GM18502 (cell line): ENCODE measurements at regions not wholly inside any gene's neighbourhood (a gene's known extent, or its start where the extent isn't known, plus 50 kb on each side); places are given as distances from the start of the nearest gene placed in this dataset.
A peak's percentile ranks its signal among the peaks of the same experiment; 100 is the strongest.

ENCODE experiments used
- ATAC-seq: cut with Tn5 transposase; IDR thresholded peaks from one replicate; pipeline ENCODE4 v1.9.1; 2021; ENCODE audit warnings: mild to moderate bottlenecking; ENCODE audit not compliant: unreplicated experiment, poor library complexity

DNA sequence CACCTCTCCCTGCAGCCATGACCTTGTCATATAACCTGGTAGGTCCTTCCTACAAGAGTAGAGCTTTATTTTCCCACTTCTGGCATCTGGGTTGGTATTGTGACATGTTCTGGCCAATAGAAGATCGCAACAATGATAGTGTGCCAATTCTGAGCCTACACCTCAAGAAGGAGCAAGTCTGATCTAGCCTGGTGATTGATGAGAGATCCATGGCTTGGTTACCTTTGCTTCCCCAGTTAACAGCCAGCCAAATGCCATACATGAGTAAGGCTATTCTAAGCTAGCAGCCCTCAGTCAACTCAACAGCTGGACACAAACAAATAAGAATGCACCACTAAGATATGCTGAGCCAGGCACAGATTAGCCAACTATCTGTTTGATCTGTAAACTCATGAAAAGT, 226.7 kb downstream of the LMO4 start:
- no peak for ATAC-seq

DNA sequence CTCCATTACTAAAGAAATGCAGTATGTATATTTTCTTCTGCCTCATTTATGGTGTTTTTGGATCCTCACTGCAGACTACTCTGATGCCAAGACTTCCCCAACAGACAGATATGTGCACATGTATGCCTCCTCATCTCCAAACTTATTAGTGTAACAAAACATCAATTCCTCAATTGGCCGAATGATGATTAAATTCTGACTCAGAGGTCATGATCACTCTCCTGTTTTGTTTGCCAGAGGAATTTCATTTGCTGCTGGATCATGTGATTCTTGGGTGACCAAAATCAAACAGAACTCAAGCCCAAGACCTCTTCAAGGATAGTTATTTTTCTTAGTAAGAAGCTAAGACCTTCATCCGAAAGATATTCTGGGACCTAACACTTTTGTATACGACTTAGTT, 227.6 kb downstream of the LMO4 start:
- no peak for ATAC-seq

DNA sequence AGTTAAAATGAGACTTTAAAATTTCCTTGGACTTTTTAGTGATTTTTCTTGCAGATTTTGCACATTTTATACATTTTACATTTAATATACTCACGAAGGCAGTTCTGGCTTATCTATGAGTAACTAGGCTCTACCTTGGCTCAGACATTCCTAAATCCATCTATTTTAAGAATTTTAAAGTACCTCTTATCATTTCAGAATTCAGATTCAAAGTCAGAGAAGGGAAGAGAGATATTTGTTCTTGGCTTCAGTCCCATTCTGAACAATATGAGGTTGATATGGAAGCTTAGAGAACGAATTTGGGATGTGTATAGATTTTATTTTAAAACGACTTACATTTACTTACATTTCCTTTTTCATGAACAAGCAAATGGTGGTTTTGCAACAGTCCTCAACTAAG, 230.2 kb downstream of the LMO4 start:
- no peak for ATAC-seq

DNA sequence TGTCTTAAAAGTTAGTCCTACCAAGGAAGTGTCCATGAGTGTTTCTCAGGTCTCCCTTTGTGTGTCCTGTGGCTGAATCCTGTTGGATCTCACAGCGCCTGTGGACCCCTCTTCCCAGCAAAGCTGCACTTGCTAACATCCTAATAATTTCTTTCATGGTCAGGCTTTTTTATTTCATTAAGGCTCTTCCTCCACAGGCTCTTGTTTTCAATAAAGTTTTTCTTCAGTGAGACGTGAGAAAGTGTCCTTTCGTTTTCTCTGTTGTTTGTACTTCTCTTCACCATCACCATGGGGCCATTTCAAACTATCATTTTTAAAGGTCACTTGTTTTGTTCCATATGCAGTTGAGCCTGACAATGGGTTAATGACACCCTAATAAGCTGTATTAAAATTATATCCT, 231.5 kb downstream of the LMO4 start:
- no peak for ATAC-seq

DNA sequence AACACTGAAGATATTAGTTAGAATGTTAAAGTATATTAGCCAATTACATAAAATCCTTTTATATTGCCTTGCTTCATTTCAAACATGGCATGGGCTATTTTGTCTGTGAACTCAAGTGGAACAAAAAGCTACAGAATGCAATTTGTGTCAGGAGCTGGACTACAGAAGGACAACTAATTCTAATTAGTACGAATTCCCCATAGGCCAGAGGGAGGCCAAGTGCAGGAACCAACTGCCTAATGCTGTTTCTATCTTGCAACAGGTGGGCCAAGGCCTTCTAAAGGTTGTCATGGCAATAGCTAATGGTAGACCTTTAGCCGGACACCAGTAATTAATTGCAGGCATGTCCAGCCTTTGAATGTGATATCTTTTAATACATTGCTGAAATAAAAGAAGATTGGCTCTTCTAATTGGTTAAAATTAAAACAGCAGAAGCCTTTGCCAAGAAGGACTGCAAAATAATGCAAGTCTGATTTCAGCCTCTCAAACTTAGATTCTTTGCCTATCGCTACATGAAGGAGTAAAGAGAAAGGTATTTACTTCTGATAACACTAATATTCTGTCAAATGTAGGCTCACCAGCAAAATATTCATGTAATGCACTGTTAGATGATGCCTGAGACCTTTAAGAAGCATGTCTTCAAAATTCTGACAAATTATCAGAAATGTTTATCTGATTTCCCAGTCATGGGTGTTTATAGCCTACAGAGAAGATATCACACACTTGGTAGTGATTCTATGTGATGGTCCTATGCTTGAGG, 232.1 kb downstream of the LMO4 start:
- no peak for ATAC-seq

DNA sequence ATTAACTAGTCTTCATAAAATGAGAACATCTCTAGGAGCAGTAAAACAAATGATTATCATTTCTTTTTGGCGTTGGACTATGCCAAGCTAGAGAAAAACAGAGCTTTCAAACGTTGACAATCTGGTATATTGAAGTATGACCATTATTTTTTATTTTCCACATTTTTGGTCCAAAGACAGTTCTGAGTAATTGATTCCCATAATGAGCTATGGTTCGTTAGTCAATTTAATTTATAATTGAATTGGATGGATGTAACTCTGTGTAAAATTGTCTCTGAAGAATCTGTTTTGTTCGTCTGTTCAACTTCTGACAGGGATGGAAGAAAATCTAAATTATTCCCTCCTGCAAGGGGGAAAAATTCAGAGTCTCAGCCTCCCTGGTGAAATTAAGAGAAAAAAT, 234.5 kb downstream of the LMO4 start:
- ATAC-seq, result no peak

DNA sequence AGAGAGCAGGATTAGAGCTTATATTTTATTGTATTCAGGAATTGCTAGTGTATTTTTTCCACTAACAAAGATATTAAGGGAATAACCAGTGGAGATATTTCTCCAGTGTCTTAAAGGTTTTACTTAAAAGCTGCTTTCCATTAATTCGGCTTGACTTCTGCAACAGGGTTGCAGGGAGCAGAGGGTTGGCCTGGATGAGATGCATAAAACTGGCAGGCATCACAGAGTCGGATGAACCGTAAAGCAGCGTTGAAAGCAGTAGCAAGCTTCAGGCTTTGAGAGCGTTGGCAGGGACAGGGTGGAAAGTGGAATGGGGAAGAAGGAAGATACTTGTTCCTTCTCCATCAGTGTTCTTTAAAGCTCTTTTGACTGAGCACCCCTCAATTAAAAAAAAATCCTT, 237.2 kb downstream of the LMO4 start:
- ATAC-seq, result no peak

DNA sequence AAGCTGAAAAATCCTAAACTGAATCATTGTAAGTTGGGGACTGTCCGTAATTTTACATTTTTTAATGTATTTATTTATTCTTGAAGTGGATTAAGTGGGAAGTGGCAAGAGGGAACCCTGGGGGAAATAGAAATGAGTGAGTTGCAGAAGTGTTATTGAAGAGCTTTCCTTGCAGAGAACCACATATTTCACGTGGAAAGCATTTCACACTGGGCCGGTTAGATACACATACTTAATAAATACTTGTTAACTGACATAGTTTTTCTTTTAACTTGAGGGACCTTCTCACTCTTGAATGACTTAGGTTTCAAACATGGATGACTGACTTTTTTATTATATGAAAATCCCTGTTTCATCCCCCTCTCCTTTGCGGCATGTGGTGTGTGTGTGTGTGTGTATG, 239.3 kb downstream of the LMO4 start:
- ATAC-seq, result no peak

DNA sequence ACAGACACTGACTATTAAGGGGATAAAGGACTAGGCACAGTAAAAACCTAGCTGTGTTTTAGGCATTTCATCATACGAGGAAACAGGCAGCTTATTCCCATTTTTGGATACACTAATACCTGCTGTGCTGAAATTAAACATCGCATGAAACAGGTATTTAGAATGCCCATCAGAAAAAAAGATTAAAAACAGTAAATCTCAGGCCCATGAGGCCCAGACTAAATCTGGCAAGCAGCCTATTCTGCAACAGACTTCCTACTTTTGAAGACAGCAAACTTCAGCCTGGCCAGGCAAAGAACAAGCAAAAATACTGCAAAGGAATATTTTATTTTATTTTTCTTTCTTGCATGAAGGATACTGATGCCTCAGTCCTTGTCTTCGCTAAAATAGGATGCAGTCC, 240.2 kb downstream of the LMO4 start:
- ATAC-seq, result no peak

DNA sequence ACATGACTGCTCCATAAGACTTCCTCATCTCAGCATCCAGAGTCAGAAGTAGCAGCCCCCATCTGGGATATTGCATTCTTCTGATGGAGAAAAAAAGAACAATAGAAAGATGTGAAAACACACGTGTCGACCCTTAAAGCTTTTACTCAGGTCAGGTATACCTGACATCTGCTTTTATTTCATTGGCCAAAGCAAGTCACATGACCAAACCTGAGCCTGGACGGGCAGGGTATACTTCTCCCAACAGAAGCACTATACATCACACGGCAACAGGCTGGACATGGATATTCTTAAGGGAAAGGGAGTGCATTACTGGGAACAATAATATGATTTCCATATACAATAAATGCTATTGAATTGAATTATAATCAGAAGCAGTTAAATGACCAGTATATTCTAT, 243.3 kb downstream of the LMO4 start:
- ATAC-seq, result no peak

DNA sequence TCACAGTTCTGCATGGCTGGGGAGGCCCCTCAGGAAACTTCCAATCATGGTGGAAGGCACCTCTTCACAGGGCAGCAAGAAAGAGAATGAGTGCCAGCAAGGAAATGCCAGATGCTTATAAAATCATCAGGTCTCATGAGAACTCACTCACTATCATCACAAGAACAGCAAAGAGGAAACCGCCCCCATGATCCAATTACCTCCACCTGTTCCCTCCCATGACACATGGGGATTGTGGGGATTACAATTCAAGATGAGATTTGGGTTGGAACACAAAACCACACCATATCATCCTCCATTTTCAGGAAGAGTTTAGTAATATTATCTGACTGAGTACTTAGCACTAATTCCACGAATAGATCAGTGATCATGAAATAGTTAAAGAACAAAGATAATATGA, 244.2 kb downstream of the LMO4 start:
- no peak for ATAC-seq

DNA sequence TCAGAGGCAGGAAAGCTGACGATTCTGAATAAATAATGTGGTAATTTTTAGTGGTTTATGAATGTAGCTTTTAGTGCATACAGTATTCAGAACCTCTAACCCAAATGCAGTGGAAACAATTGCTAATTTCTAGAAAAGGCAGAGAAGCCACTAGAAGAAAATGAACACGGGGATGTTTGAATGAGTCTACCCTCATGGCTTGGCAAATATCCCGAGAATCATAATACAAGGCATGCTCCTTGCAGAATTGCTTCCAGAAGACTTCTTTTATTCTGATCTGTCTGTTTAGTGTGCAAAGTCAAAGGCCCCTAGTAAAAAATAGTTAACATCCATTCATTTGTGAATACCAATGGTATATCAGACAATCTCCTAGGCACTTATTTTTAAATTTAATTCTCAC, 246.8 kb downstream of the LMO4 start:
- ATAC-seq, result no peak

DNA sequence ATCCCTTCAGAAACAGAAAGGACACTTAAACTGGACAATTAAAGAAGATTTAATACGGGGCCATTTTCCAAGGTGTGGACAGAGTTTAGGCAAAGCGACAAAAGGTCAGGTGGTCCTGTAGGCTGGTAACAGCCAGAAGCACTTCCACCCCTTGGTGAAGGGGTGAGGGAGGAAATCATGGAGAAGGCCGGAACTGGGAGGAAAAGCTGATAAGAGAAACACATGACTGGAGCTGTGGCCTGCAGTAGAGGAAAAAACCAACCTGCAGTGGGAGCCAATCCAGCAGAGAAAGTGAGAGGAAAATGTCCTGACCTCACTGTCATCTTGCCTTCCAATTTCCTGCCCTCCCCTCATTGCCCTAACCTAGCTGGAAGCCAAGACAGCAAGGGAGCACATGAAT, 249.8 kb downstream of the LMO4 start:
- no peak for ATAC-seq

DNA sequence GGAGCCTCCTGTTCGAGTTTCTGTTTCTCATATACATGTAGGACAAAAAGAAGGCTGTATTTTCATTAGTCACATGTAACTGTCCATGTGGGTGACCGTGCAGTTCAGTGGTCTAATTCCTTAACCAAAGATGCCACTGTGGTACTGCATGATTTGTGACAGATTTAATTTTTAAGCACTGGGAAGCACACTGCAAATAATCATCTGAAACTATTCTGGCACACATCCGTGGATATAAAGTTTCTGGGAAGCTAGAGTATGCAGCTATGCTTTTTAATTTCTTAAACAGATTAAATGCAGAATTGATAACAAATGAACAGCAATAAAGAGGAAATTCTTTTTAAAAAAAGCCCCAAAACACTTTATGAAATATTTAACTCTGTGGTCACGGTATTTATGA, 254.8 kb downstream of the LMO4 start:
- no peak for ATAC-seq

DNA sequence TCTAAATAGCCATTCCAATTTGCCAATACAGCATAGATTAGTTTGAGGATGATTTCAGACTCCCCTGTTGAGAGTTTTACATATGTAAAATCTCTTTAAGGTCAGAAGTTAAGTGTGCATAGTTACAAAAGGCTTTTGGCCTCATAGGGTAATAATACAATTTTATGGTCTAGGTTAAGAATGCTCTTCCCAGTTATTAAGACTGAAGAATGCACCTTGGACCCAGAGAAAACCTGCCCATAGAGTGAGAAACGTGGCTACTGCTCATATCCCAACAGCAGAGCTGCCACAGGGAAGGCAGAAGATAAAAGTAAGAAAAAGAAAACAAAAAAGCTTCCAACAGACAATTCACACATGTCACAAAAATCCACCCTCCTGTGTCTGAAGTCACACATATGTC, 255.9 kb downstream of the LMO4 start:
- no peak for ATAC-seq

DNA sequence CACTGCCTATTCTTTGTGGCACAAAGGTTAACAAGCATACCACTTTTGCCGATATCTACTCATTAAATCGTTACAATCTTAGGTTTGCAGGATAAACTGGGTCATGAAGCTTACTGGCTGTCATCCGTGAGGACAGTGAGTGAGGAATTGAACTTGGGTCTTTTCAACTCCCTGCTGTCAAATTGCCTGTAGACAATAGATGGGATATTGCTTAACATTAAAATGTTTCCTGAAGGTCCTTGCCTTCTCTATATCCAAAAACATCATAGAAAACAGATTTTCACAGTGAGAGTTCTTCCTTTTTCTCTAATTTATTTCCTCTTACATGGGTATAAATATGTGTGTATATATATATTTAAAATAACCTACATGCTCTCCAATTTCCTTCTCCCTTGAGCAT, 257.8 kb downstream of the LMO4 start:
- ATAC-seq, result no peak

DNA sequence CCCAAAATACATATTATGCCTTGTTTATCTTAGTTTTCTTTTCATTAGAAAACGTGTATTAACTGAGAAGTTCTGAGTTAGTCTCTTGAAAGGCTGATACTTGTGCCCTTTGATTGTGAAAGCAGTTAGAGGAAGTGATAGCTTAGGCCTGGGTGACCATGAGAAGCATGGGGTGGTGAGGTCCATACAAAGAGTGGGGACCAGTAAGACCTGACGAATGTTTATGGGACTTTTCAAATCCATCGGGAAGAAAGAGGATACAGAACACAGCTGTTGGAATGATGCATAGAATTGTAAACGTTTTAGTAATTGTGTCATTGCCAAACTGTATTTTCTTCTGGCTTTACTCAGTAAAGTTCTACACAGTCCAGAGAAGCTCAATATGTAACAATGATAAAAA, 259.8 kb downstream of the LMO4 start:
- ATAC-seq, result peak; percentile 78

DNA sequence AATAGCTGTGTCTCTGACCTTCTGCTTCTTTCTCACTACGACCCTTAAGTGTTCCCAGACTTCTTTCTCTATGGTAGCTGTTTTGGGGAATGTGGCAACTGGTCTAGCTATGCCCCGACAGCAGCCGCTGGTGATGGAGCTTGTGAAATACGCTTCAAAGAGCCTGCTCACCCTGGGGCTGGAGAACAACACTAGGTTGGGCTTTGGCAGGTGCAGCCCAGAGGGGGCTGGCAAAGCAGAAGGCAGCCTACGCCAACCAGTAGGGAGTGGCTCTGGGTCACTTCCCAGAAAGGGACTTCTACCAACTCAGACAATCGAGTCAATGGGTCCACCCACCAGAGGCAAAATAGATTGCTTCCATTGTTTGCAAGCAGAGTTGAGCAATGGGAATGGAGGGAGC, 262.8 kb downstream of the LMO4 start:
- ATAC-seq, result no peak

DNA sequence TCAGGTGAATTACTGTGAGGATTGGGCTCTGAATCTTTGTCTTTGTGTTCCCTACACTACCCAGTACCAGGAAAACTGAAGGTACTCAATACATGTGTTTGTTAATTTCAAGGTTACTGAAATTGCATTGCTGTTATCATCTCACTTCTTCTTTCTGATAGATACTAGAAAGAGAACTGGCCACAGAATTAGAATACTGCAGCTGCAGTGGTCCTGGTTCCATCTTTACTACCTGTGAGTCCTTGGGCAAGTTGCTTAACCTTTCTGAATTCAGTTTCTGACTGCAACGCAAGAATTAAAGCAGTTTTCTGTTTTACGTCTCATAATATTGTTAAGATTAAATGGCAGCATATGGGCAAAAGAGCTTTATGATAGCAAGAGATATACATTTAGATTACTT, 263.5 kb downstream of the LMO4 start:
- ATAC-seq, result peak; percentile 90

DNA sequence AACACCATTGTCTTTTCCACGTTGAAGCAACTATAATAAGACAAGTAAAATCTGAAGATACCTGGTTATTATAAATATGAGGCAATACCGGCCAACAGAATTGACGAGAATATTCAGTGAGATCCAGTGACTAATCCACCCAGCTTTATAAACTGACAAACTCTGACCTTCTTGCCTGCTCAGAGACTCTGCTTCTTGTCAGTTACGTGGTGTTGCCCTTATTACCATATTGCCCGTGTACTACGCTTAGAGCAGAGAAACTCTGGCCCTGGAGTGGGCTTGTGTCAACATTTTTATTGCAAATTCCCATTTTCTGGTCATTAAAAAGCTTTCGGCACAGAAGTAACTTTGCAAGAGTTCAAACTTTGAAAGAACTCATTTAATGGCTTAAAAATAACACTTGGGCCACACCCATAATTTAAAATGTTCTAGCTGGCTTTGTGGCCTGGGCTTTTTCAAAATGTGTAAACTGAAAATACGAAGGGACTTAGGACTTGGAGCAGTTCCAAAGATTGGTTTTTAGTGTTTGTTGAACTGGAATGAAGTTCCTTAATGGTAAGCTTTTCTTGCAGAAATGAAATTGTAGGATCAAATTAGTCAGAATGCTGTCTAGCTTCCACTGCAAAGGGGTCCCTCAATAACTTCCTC, 266.2 kb downstream of the LMO4 start:
- no peak for ATAC-seq

DNA sequence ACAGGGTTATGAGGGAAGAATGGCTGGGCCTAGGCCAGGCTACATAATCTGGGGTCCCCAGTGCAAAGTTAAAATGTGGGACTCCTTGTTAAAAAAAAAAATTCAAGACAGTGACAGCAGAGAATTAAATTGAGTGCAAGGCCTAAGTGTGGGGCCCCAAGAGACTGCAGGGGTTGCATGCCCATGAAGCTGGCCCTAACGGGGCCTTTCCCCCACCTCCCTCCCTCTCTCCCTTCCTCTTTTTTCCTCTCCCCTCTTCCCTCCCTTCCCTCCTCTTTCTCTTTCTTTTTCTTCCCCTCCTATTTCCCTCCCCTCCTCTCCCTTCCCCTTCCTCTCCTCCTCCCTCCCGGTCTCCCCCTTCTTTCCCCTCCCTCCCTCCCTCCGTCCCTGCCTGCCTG, 266.7 kb downstream of the LMO4 start:
- no peak for ATAC-seq

DNA sequence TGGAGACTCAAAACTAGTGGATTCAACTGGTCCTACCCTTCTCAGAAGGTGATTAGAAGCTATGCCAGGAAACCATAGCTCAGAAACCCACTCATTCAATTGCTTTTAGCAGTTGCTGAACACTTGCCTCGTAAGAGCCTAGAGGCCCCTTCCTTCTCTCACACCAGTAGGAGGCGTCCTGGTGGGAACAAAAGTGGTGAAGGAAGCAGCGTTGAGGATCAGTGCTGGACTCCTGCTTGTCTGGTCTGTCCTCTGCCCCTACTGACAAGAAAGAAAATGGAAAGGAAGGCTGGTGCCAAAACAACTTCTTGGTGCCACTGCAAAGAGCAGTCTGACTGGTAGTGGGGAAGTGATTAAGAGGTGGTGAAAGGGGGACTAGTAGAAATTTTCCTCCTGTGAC, 269.7 kb downstream of the LMO4 start:
- ATAC-seq, result no peak
